SU-DHL-6 (cell line): ENCODE measurements at regions not wholly inside any gene's neighbourhood (a gene's known extent, or its start where the extent isn't known, plus 50 kb on each side); places are given as distances from the start of the nearest gene placed in this dataset.
"Not testable (repeated sequence)": the region's sequence is repeated elsewhere in the genome, so short reads cannot be mapped to it uniquely, and the experiment has no call there.

Experiments used
- H2AFZ ChIP-seq: fragments of 200-600 bp; sonication (generic); 2 replicates; pipeline ENCODE4 v1.6.1; 2014; ENCODE audit warnings: low read depth, mild to moderate bottlenecking, moderate library complexity, mixed read lengths, antibody characterized with exemption, low read length; ENCODE audit not compliant: severe bottlenecking
- H3F3A ChIP-seq: fragments of 200-600 bp; shearing (Covaris generic); 2 replicates; pipeline ENCODE4 v1.6.0; 2016; ENCODE audit warnings: antibody characterized with exemption, mild to moderate bottlenecking; ENCODE audit not compliant: insufficient read depth
- H3K27ac ChIP-seq: fragments of 200-600 bp; sonication (generic); 2 replicates; pipeline ENCODE4 v1.5.1; 2016; ENCODE audit warnings: low read depth, mild to moderate bottlenecking, low read length, moderate library complexity, mixed read lengths
- H3K27me3 ChIP-seq: fragments of 200-600 bp; sonication (generic), shearing (Covaris generic); 2 replicates; pipeline ENCODE4 v1.6.0; 2014; ENCODE audit warnings: mild to moderate bottlenecking, low read length
- H3K36me3 ChIP-seq: fragments of 200-600 bp; sonication (generic); 2 replicates; pipeline ENCODE4 v1.6.1; 2014; ENCODE audit warnings: mild to moderate bottlenecking, low read length, mixed read lengths
- H3K4me2 ChIP-seq: fragments of 300-600, 200-600 bp; shearing (Covaris generic), sonication (generic); 2 replicates; pipeline ENCODE4 v1.6.0; 2014; ENCODE audit warnings: low read length, low read depth, mild to moderate bottlenecking; ENCODE audit not compliant: poor library complexity, severe bottlenecking
- H3K4me3 ChIP-seq: fragments of 200-600 bp; sonication (generic); 2 replicates; pipeline ENCODE4 v1.5.1; 2014; ENCODE audit warnings: antibody characterized with exemption, low read length, mild to moderate bottlenecking, mixed read lengths; ENCODE audit not compliant: insufficient read depth, poor library complexity, severe bottlenecking
- H3K79me2 ChIP-seq: fragments of 200-600 bp; sonication (generic); 2 replicates; pipeline ENCODE4 v1.6.1; 2014; ENCODE audit warnings: mild to moderate bottlenecking, low read length, moderate library complexity; ENCODE audit not compliant: insufficient read depth
- H3K9ac ChIP-seq: fragments of 200-600 bp; sonication (generic); 2 replicates; pipeline ENCODE4 v1.7.0; 2014; ENCODE audit warnings: mild to moderate bottlenecking, low read length
- H3K9me2 ChIP-seq: fragments of 200-600 bp; sonication (generic); replicated peaks from 2 replicates; pipeline ENCODE4 v1.6.1; 2014; ENCODE audit warnings: low read length; ENCODE audit not compliant: insufficient read depth
- H3K9me3 ChIP-seq: fragments of 200-600 bp; sonication (generic); 2 replicates; pipeline ENCODE4 v1.6.1; 2014; ENCODE audit warnings: low read length, mixed read lengths; ENCODE audit not compliant: insufficient read depth
- H4K20me1 ChIP-seq: fragments of 200-600 bp; sonication (generic); 2 replicates; pipeline ENCODE4 v1.6.1; 2014; ENCODE audit warnings: low read depth, mild to moderate bottlenecking, antibody characterized with exemption, low read length, moderate library complexity, mixed read lengths
- EZH2phosphoT487 ChIP-seq: fragments of 200-600 bp; sonication (generic), shearing (Covaris generic); conservative IDR thresholded peaks from 2 replicates; pipeline ENCODE4 v1.6.1; 2018; ENCODE audit warnings: mild to moderate bottlenecking, antibody characterized with exemption, low read length, moderate library complexity, mixed read lengths
- TF ChIP-seq, protein P1 (sequence below): fragments of 200-600 bp; sonication (generic); IDR thresholded peaks from one replicate; pipeline ENCODE4 v1.5.1; 2017; ENCODE audit warnings: antibody characterized with exemption, mild to moderate bottlenecking, low read length, moderate library complexity; ENCODE audit not compliant: insufficient read depth, poor library complexity, severe bottlenecking

DNA sequence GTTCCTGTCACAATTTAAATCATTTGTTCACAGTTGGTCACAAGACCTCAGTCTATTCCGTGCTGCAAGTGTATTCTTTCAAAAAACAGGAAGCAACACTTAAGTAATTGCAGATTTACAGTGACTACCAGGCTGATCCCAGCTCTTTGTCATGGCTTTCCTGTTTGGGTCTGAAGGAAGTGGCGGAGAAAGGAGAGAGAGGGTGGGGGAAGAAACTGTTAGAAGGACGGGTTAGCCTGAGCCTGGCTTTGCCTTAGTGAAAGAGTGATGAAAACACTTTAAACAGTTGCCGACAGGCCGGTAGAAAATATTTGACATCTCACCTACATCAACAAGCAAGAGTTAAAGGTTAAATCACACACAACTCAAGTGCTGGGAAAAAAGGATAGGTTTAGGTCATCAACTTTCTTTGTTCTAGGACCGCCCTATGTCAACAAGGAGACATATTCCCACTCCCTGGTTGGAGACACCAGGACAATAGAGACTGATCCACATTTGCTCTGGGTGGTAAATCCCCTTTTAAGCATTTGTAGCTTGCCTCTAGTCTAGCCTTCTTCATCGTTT is 102.2 kb upstream of the DAB2 start:
- Histone ChIP-seq H2AFZ (no peak overlapping the region), H3F3A (no peaks in the 10 kb centered on the region), H3K4me2 (no peak overlapping the region), H3K79me2 (no peaks in the 10 kb centered on the region), H3K9me3 (no peaks in the 10 kb centered on the region), H3K27ac (no peak overlapping the region), H3K9me2 (no peaks in the 10 kb centered on the region), H3K27me3 (no peaks in the 10 kb centered on the region), H3K9ac (no peak overlapping the region), H3K36me3 (no peaks in the 10 kb centered on the region), H4K20me1 (no peaks in the 10 kb centered on the region), H3K4me3 (no peak overlapping the region)
- TF ChIP-seq EZH2phosphoT487 = no peak
- TF ChIP-seq, protein P1, sequence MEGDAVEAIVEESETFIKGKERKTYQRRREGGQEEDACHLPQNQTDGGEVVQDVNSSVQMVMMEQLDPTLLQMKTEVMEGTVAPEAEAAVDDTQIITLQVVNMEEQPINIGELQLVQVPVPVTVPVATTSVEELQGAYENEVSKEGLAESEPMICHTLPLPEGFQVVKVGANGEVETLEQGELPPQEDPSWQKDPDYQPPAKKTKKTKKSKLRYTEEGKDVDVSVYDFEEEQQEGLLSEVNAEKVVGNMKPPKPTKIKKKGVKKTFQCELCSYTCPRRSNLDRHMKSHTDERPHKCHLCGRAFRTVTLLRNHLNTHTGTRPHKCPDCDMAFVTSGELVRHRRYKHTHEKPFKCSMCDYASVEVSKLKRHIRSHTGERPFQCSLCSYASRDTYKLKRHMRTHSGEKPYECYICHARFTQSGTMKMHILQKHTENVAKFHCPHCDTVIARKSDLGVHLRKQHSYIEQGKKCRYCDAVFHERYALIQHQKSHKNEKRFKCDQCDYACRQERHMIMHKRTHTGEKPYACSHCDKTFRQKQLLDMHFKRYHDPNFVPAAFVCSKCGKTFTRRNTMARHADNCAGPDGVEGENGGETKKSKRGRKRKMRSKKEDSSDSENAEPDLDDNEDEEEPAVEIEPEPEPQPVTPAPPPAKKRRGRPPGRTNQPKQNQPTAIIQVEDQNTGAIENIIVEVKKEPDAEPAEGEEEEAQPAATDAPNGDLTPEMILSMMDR = no peak

DNA sequence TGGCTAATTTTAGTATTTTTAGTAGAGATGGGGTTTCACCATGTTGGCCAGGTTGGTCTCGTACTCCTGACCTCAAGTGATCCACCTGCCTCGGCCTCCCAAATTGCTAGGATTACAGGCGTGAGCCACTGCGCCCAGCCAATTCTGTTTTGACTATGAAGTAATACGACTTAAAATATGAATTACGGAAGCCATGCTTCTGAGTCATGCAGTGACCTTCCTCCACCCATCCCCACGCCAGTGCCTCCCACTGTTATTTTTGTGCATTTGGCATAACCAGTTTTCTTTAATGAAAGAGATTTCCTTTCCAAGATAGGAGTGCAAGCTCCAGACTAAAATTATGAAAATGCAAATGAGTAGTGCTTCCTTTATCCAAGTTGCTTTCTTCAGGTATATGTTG is 101.0 kb upstream of the DAB2 start:
- H3K27me3 ChIP-seq, H3K4me3 ChIP-seq, H3K27ac ChIP-seq, H3K9ac ChIP-seq, H3K4me2 ChIP-seq, H3K79me2 ChIP-seq, H4K20me1 ChIP-seq, H3F3A ChIP-seq, H2AFZ ChIP-seq, H3K9me2 ChIP-seq, H3K36me3 ChIP-seq, H3K9me3 ChIP-seq: not testable (repeated sequence)

DNA sequence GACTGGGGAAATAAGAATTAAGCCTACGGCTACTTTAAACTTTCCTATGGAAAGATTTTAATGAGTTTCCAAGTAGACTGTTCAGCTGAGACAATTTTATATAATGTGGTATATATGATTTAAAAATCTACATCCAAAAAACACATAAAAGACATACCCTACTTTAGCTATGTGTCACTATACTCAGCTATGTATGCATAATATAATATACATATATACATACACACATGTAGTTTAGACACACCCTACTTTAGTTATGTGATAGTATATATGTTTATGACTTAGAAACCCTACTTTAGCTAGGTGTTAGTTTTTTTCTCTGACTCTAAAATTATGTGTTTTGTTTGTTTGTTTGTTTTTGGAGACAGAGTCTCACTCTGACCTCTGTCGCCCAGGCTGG is 100.5 kb upstream of the DAB2 start:
- Histone ChIP-seq H3K4me2 (no peak overlapping the region), H3K4me3 (no peak overlapping the region), H2AFZ (no peak overlapping the region), H3K9ac (no peak overlapping the region), H4K20me1 (no peaks in the 10 kb centered on the region), H3K79me2 (no peaks in the 10 kb centered on the region), H3K27ac (no peak overlapping the region), H3K9me2 (no peaks in the 10 kb centered on the region), H3K36me3 (no peaks in the 10 kb centered on the region), H3K9me3 (no peaks in the 10 kb centered on the region), H3K27me3 (no peaks in the 10 kb centered on the region), H3F3A (no peaks in the 10 kb centered on the region)
- TF ChIP-seq EZH2phosphoT487 = no peak
- TF ChIP-seq, protein P1 = no peak

DNA sequence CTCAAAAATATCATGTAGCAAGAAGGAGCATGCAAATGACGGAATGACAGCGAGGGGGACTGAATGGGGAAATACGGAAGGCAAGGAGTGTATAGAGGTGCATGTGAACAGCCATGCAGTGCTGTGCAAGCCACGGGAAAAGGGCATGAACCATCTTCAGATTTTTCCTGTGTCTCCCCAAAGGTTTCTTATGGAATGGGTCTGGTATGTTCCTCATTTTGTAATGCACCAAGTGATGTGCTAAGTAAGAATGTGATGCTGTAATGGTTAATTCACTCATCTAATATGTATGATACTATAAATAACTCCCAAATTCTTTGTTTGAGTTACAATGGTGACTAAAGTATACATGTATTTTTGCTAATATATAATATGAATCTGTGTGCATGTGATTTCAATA is 99.0 kb upstream of the DAB2 start:
- Histone ChIP-seq H3K9me3 (no peaks in the 10 kb centered on the region), H3K27ac (no peak overlapping the region), H3K27me3 (no peaks in the 10 kb centered on the region), H3F3A (no peaks in the 10 kb centered on the region), H2AFZ (no peak overlapping the region), H3K9me2 (no peaks in the 10 kb centered on the region), H3K9ac (no peak overlapping the region), H3K36me3 (no peaks in the 10 kb centered on the region), H3K4me2 (no peak overlapping the region), H3K4me3 (no peak overlapping the region), H3K79me2 (no peaks in the 10 kb centered on the region), H4K20me1 (no peaks in the 10 kb centered on the region)
- TF ChIP-seq EZH2phosphoT487 = no peak
- TF ChIP-seq, protein P1 = no peak
